KMS-11 (cell line): ENCODE measurements at regions not wholly inside any gene's neighbourhood (a gene's known extent, or its start where the extent isn't known, plus 50 kb on each side); places are given as distances from the start of the nearest gene placed in this dataset.

ENCODE experiments used
- H2AFZ ChIP-seq: fragments of 200-600 bp; sonication (generic); 2 replicates; pipeline ENCODE4 v1.6.1; 2016; ENCODE audit warnings: antibody characterized with exemption, mixed run types, low read depth
- H3K27ac ChIP-seq: fragments of 200-600 bp; sonication (generic); 2 replicates; pipeline ENCODE4 v1.6.1; 2016; ENCODE audit warnings: mild to moderate bottlenecking, mixed run types
- H3K27me3 ChIP-seq: fragments of 200-600 bp; sonication (generic); 2 replicates; pipeline ENCODE4 v1.6.1; 2017; ENCODE audit warnings: mild to moderate bottlenecking, low read depth, mixed run types, moderate library complexity; ENCODE audit not compliant: insufficient read depth
- H3K36me3 ChIP-seq: fragments of 200-600 bp; sonication (generic); 2 replicates; pipeline ENCODE4 v1.6.1; 2017; ENCODE audit warnings: mild to moderate bottlenecking, mixed run types; ENCODE audit not compliant: insufficient read depth
- H3K4me1 ChIP-seq: fragments of 200-600 bp; sonication (generic); 2 replicates; pipeline ENCODE4 v1.6.1; 2016; ENCODE audit warnings: mild to moderate bottlenecking, low read depth, mixed run types; ENCODE audit not compliant: poor library complexity, severe bottlenecking
- H3K4me2 ChIP-seq: fragments of 200-600 bp; sonication (generic); 2 replicates; pipeline ENCODE4 v1.7.0; 2016; ENCODE audit warnings: mild to moderate bottlenecking, mixed run types
- H3K4me3 ChIP-seq: fragments of 200-600 bp; sonication (generic); IDR thresholded peaks from 2 replicates; pipeline ENCODE4 v1.6.1; 2017; ENCODE audit warnings: low read depth, low read length, mixed read lengths; ENCODE audit not compliant: insufficient read depth
- H3K79me2 ChIP-seq: fragments of 200-600 bp; sonication (generic); 2 replicates; pipeline ENCODE4 v1.6.1; 2016; ENCODE audit warnings: low read depth, mixed run types; ENCODE audit not compliant: insufficient read depth
- H3K9ac ChIP-seq: fragments of 200-600 bp; sonication (generic); 2 replicates; pipeline ENCODE4 v1.6.1; 2016; ENCODE audit warnings: mild to moderate bottlenecking, mixed run types
- H4K20me1 ChIP-seq: fragments of 200-600 bp; sonication (generic); 2 replicates; pipeline ENCODE4 v1.6.1; 2016; ENCODE audit warnings: mild to moderate bottlenecking, mixed run types; ENCODE audit not compliant: insufficient read depth
- TF ChIP-seq, protein P1 (sequence below): fragments of 200-600 bp; sonication (generic); conservative IDR thresholded peaks from 2 replicates; pipeline ENCODE4 v1.6.1; 2017; ENCODE audit warnings: low read depth, mild to moderate bottlenecking, antibody characterized with exemption, low read length, moderate library complexity, mixed read lengths

DNA sequence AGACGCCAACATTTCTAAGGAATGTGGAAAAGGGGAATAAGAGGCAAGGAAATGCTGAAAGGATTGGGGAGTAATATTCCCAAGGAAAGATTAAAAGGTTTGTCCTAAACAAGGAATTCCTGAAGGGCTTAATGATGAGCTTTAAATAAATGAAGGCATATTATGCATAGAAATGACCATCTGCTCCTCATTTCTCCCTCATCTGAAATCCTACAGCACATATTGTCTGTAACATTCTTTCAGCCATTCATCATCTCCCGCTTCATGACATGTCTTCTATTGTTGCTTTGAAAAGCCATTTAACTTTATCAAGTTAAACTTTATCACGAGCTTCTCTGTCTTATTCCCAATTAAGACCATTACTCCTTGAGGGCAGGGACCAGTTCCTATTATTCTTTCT, 608.7 kb upstream of the PLXNA2 start:
- Histone ChIP-seq H4K20me1 (no peaks in the 10 kb centered on the region), H3K9ac (no peak overlapping the region), H3K36me3 (no peaks in the 10 kb centered on the region)

DNA sequence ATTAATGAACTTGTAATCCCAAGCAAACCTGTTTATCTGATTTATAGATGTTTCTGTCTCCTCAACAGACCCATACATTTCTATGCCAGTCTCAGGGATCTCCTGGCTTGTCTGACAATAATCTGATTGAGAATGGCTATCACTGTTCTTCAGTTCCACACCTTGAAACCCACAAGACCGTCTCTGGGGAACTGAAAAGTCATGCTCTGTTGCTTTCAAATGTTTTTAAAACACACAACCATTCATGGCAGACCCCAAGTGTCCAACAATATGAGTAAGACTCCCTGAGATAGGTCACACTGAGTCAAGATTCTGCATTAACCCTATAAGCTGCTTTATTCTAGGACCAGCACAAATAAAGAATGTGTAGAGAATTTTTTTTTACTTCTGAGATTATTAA, 611.2 kb upstream of the PLXNA2 start:
- H3K27me3 ChIP-seq: no peaks in the 10 kb centered on the region
- no peaks in the 10 kb centered on the region for H3K4me1 ChIP-seq
- no peaks in the 10 kb centered on the region for H3K36me3 ChIP-seq
- H3K4me2 ChIP-seq: no peak overlapping the region
- no peak overlapping the region for H3K27ac ChIP-seq
- no peak overlapping the region for H2AFZ ChIP-seq
- TF ChIP-seq, protein P1, sequence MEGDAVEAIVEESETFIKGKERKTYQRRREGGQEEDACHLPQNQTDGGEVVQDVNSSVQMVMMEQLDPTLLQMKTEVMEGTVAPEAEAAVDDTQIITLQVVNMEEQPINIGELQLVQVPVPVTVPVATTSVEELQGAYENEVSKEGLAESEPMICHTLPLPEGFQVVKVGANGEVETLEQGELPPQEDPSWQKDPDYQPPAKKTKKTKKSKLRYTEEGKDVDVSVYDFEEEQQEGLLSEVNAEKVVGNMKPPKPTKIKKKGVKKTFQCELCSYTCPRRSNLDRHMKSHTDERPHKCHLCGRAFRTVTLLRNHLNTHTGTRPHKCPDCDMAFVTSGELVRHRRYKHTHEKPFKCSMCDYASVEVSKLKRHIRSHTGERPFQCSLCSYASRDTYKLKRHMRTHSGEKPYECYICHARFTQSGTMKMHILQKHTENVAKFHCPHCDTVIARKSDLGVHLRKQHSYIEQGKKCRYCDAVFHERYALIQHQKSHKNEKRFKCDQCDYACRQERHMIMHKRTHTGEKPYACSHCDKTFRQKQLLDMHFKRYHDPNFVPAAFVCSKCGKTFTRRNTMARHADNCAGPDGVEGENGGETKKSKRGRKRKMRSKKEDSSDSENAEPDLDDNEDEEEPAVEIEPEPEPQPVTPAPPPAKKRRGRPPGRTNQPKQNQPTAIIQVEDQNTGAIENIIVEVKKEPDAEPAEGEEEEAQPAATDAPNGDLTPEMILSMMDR: no peak
- no peak overlapping the region for H3K4me3 ChIP-seq
- H3K9ac ChIP-seq: no peak overlapping the region
- no peaks in the 10 kb centered on the region for H4K20me1 ChIP-seq
- H3K79me2 ChIP-seq: no peaks in the 10 kb centered on the region

More for the DNA sequence above, 608.7 kb upstream of the PLXNA2 start:
- H3K27me3 ChIP-seq: no peaks in the 10 kb centered on the region
- no peak overlapping the region for H3K27ac ChIP-seq
- TF ChIP-seq, protein P1: no peak
- no peak overlapping the region for H2AFZ ChIP-seq
- no peak overlapping the region for H3K4me3 ChIP-seq
- no peaks in the 10 kb centered on the region for H3K79me2 ChIP-seq
- H3K4me2 ChIP-seq: no peak overlapping the region
- no peaks in the 10 kb centered on the region for H3K4me1 ChIP-seq

DNA sequence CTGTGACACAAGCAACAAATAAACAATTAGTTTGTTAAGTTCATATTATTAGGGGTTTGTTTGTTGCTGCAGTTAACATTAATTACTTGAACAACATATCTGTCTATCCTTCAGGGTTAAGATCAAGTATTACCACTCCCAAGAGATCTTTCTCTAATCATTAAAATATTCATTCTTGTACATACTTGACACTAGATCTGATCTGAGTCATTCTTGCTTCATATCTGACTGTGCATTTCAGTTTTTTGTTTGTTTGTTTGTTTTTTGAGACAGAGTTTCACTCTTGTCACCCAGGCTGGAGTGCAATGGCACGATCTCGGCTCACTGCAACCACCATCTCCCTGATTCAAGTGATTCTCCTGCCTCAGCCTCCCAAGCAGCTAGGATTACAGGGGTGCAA, 613.3 kb upstream of the PLXNA2 start:
- Histone ChIP-seq H3K36me3 (no peaks in the 10 kb centered on the region), H3K4me3 (no peak overlapping the region), H3K4me2 (no peak overlapping the region), H2AFZ (no peak overlapping the region), H3K9ac (no peak overlapping the region), H3K27me3 (no peaks in the 10 kb centered on the region), H4K20me1 (no peaks in the 10 kb centered on the region), H3K79me2 (no peaks in the 10 kb centered on the region), H3K27ac (no peak overlapping the region), H3K4me1 (no peaks in the 10 kb centered on the region)
- TF ChIP-seq, protein P1: no peak

DNA sequence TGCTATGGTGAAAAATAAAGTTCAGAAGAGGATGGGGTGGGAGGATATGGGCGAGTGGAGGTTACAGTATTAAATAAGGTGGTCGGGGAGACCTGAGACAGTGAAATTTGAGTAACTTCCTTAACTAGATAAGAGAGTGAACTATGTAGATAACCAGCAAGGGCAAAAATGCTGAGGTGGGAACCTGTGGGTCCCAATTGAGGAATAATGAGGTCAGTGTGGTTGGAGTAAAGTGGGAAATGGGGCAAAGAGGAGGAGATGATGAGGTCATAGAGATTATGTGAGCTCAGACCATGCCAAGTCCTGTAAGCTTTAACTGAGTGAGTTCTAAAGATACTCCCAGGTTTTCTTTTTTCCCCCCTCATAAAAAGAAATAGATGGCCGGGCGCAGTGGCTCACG, 614.6 kb upstream of the PLXNA2 start:
- no peak overlapping the region for H3K27ac ChIP-seq
- TF ChIP-seq, protein P1: no peak
- H2AFZ ChIP-seq: no peak overlapping the region
- H3K27me3 ChIP-seq: no peaks in the 10 kb centered on the region
- no peaks in the 10 kb centered on the region for H3K79me2 ChIP-seq
- no peak overlapping the region for H3K4me3 ChIP-seq
- H3K9ac ChIP-seq: no peak overlapping the region
- H3K36me3 ChIP-seq: no peaks in the 10 kb centered on the region
- H4K20me1 ChIP-seq: no peaks in the 10 kb centered on the region
- no peaks in the 10 kb centered on the region for H3K4me1 ChIP-seq
- H3K4me2 ChIP-seq: no peak overlapping the region
